ENCODE measurements at regions not wholly inside any gene's neighbourhood (a gene's known extent, or its start where the extent isn't known, plus 50 kb on each side); places are given as distances from the start of the nearest gene placed in this dataset.
"Not testable (repeated sequence)": the region's sequence is repeated elsewhere in the genome, so short reads cannot be mapped to it uniquely, and the experiment has no call there.

GRCh38 chr11:82533628-82534327 is 199.9 kb downstream of the FAM181B start:
- no peak for DNase-seq

GRCh38 chr11:82529936-82530335 is 203.7 kb downstream of the FAM181B start:
- no peak for DNase-seq

- DNase-seq = no peak
Observed at GRCh38 chr11:82527081-82527584, 206.5 kb downstream of the FAM181B start.

- no peak for DNase-seq
Observed at GRCh38 chr11:82523141-82523540, 210.5 kb downstream of the FAM181B start.

GRCh38 chr11:82521427-82521826 is 212.2 kb downstream of the FAM181B start:
- DNase-seq = no peak

- no peak for DNase-seq
Observed at GRCh38 chr11:82507288-82507687, 226.4 kb downstream of the FAM181B start.

GRCh38 chr11:82505379-82505778 is 228.3 kb downstream of the FAM181B start:
- no peak for DNase-seq

- not testable (repeated sequence) for DNase-seq
Observed at GRCh38 chr11:82501174-82501573, 232.5 kb downstream of the FAM181B start.

GRCh38 chr11:82494988-82495432 is 238.7 kb downstream of the FAM181B start:
- no peak for DNase-seq

- DNase-seq = no peak
Observed at GRCh38 chr11:82474876-82475275, 258.8 kb downstream of the FAM181B start.

- no peak for DNase-seq
Observed at GRCh38 chr11:82465481-82465880, 268.2 kb downstream of the FAM181B start.

GRCh38 chr11:82462608-82463242 is 270.9 kb downstream of the FAM181B start:
- no peak for DNase-seq

- no peak for DNase-seq
Observed at GRCh38 chr11:82458761-82459160, 274.9 kb downstream of the FAM181B start.

- no peak for DNase-seq
Observed at GRCh38 chr11:82458147-82458546, 275.5 kb downstream of the FAM181B start.

GRCh38 chr11:82450996-82451395 is 282.7 kb downstream of the FAM181B start:
- DNase-seq = no peak

GRCh38 chr11:82406611-82407010 is 327.1 kb downstream of the FAM181B start:
- no peak for DNase-seq

GRCh38 chr11:82405421-82405820 is 328.2 kb downstream of the FAM181B start:
- DNase-seq = no peak

- no peak for DNase-seq
Observed at GRCh38 chr11:82404981-82405380, 328.7 kb downstream of the FAM181B start.

GRCh38 chr11:82403640-82404305 is 329.9 kb downstream of the FAM181B start:
- DNase-seq = no peak

GRCh38 chr11:82398300-82398815 is 335.3 kb downstream of the FAM181B start:
- DNase-seq = no peak

GRCh38 chr11:82396639-82397038 is 337.0 kb downstream of the FAM181B start:
- not testable (repeated sequence) for DNase-seq

GRCh38 chr11:82384308-82384707 is 349.4 kb downstream of the FAM181B start:
- no peak for DNase-seq

GRCh38 chr11:82373781-82374542 is 359.7 kb downstream of the FAM181B start:
- no peak for DNase-seq

All from activated CD4-positive, alpha-beta T cell treated with anti-CD3 and anti-CD28 coated beads, Interleukin-2, amount 50 U/mL, for 1 hour (primary cell).